HCT116 (cell line): ENCODE measurements at regions not wholly inside any gene's neighbourhood (a gene's known extent, or its start where the extent isn't known, plus 50 kb on each side); places are given as distances from the start of the nearest gene placed in this dataset.

Experiments used
- ATAC-seq: fragments of 200-7000 bp; cut with Tn5 transposase; 2 replicates; pipeline ENCODE4 v1.9.1; 2020; ENCODE audit warnings: mild to moderate bottlenecking, moderate library complexity
- BruUV-seq: library from RNA; stranded (reverse); fragments of 400-500 nt; replicated peaks from 2 replicates; lab custom pipeline; 2021; lab: Mats Ljungman, UMichigan
- CTCF ChIA-PET: fragments of 300-600 bp; sonication (Branson Sonifier 250); formaldehyde crosslinking; loops from one replicate; lab custom pipeline; 2021; ENCODE audit warnings: antibody characterized with exemption; lab: Charles Lee
- POLR2A ChIA-PET: fragments of 300-600, 350-600 bp; sonication (Branson Sonifier 250); formaldehyde crosslinking; loops from one replicate; lab custom pipeline; 2021; ENCODE audit warnings: antibody characterized with exemption; lab: Charles Lee
- RAD21 ChIA-PET, 2 experiments: fragments of 300-600 bp; sonication (Branson Sonifier 250); formaldehyde crosslinking; loops; one replicate each; lab custom pipeline; 2023; ENCODE audit warnings: low total read pairs in 2 of 2; ENCODE audit not compliant: uncharacterized antibody in 2 of 2, unreplicated experiment in 2 of 2, low non-redundant PET in 1 of 2; lab: Charles Lee
- DNase-seq: peaks from one replicate; pipeline ENCODE4 v3.0.0-alpha.2; 2010; ENCODE audit warnings: low read depth, low spot score
- H2AFZ ChIP-seq: fragments of 200-600 bp; shearing (Covaris generic), sonication (generic); 2 replicates; pipeline ENCODE4 v1.6.1; 2017; ENCODE audit warnings: low read depth, mixed run types, mixed read lengths, antibody characterized with exemption, low read length; ENCODE audit not compliant: poor library complexity, severe bottlenecking
- H3K27ac ChIP-seq: 2 replicates; pipeline ENCODE4 v1.5.1; 2012; ENCODE audit warnings: low read depth, low read length
- H3K27me3 ChIP-seq: fragments of 200-600 bp; sonication (generic); 2 replicates; pipeline ENCODE4 v1.6.1; 2016; ENCODE audit warnings: mixed run types, low read length, mixed read lengths; ENCODE audit not compliant: insufficient read depth
- H3K36me3 ChIP-seq, 2 experiments: fragments of 200-500 bp in 1 of 2; fragments of 200-600 bp in 1 of 2; sonication (Bioruptor generic) in 1 of 2; sonication (generic) in 1 of 2; 2 replicates each; pipeline versions ENCODE4 v1.5.1 to v1.6.1; 2014 to 2016; ENCODE audit warnings: low read length in 2 of 2, inconsistent platforms in 1 of 2, mixed read lengths in 1 of 2, mixed run types in 1 of 2; ENCODE audit not compliant: insufficient read depth in 2 of 2, control insufficient read depth in 1 of 2
- H3K4me1 ChIP-seq, 2 experiments: fragments of 200-600 bp in 1 of 2; sonication (generic) in 1 of 2; 2 replicates each; pipeline versions ENCODE4 v1.5.1 to v1.6.1; 2012 to 2017; ENCODE audit warnings: low read length in 2 of 2, inconsistent platforms in 1 of 2, mild to moderate bottlenecking in 1 of 2, mixed read lengths in 1 of 2, mixed run types in 1 of 2, moderate library complexity in 1 of 2; ENCODE audit not compliant: insufficient read depth in 2 of 2, control insufficient read depth in 1 of 2
- H3K4me2 ChIP-seq: fragments of 200-600 bp; sonication (generic); 2 replicates; pipeline ENCODE4 v1.6.1; 2017; ENCODE audit warnings: mixed run types, low read length, mixed read lengths
- H3K4me3 ChIP-seq, 2 experiments: fragments of 200-600 bp in 1 of 2; sonication (generic) in 1 of 2; replicated peaks in 1 of 2; 2 replicates each; pipeline ENCODE4 v1.5.1; 2011 to 2016; ENCODE audit warnings: low read length in 2 of 2, control low read depth in 1 of 2, low read depth in 1 of 2, mild to moderate bottlenecking in 1 of 2, mixed read lengths in 1 of 2, mixed run types in 1 of 2
- H3K79me2 ChIP-seq: fragments of 200-600 bp; sonication (generic); 2 replicates; pipeline ENCODE4 v1.6.1; 2017; ENCODE audit warnings: mild to moderate bottlenecking, mixed run types, low read length, moderate library complexity, mixed read lengths; ENCODE audit not compliant: insufficient read depth
- H3K9ac ChIP-seq: fragments of 200-600 bp; sonication (generic); 2 replicates; pipeline ENCODE4 v1.6.1; 2016; ENCODE audit warnings: low read length, mixed read lengths
- H3K9me2 ChIP-seq: fragments of 200-600 bp; sonication (generic), shearing (Covaris generic); 2 replicates; pipeline ENCODE4 v1.6.1; 2017; ENCODE audit warnings: mixed run types, mild to moderate bottlenecking, moderate library complexity; ENCODE audit not compliant: insufficient read depth
- H3K9me3 ChIP-seq, 2 experiments: fragments of 200-500 bp in 1 of 2; fragments of 200-600 bp in 1 of 2; sonication (Bioruptor generic) in 1 of 2; sonication (generic) in 1 of 2; 2 replicates each; pipeline ENCODE4 v1.6.1; 2014 to 2017; ENCODE audit warnings: low read length in 2 of 2, mixed read lengths in 2 of 2, inconsistent platforms in 1 of 2, low read depth in 1 of 2, mild to moderate bottlenecking in 1 of 2, mixed run types in 1 of 2, moderate library complexity in 1 of 2; ENCODE audit not compliant: control insufficient read depth in 1 of 2, insufficient read depth in 1 of 2
- H4K20me1 ChIP-seq: fragments of 200-600 bp; sonication (generic), shearing (Covaris generic); 2 replicates; pipeline ENCODE4 v1.6.1; 2017; ENCODE audit warnings: mixed run types, mild to moderate bottlenecking, moderate library complexity; ENCODE audit not compliant: insufficient read depth
- CBX3 ChIP-seq: IDR thresholded peaks from 2 replicates; pipeline ENCODE4 v1.6.1; 2012; ENCODE audit warnings: low read depth
- CEBPB ChIP-seq: IDR thresholded peaks from 2 replicates; pipeline ENCODE4 v1.6.1; 2012; ENCODE audit warnings: low read depth
- ELF1 ChIP-seq: IDR thresholded peaks from 2 replicates; pipeline ENCODE4 v1.6.1; 2012; ENCODE audit warnings: low read depth, borderline replicate concordance
- EZH2 ChIP-seq: fragments of 200-600 bp; sonication (generic); IDR thresholded peaks from 2 replicates; pipeline ENCODE4 v1.6.1; 2017; ENCODE audit warnings: antibody characterized with exemption, mixed run types
- EZH2phosphoT487 ChIP-seq: fragments of 200-600 bp; IDR thresholded peaks from 2 replicates; pipeline ENCODE4 v1.6.1; 2018; ENCODE audit warnings: antibody characterized with exemption, borderline replicate concordance
- POLR2A ChIP-seq: IDR thresholded peaks from 2 replicates; pipeline ENCODE4 v1.7.0; 2011; ENCODE audit warnings: borderline replicate concordance; ENCODE audit not compliant: insufficient read depth, insufficient read length; ENCODE audit errors: extremely low read depth
- REST ChIP-seq: IDR thresholded peaks from 2 replicates; pipeline ENCODE4 v1.6.1; 2012; ENCODE audit warnings: low read depth
- SIN3A ChIP-seq: IDR thresholded peaks from 2 replicates; pipeline ENCODE4 v1.6.1; 2012; ENCODE audit warnings: low read depth
- TCF7L2 ChIP-seq: IDR thresholded peaks from 2 replicates; pipeline ENCODE4 v1.7.0; 2011; ENCODE audit warnings: borderline replicate concordance, inconsistent platforms; ENCODE audit not compliant: insufficient read depth, insufficient read length; ENCODE audit errors: extremely low read depth
- ZBTB33 ChIP-seq: IDR thresholded peaks from 2 replicates; pipeline ENCODE4 v1.6.1; 2011; ENCODE audit warnings: mild to moderate bottlenecking, low read length, moderate library complexity; ENCODE audit not compliant: insufficient replicate concordance; ENCODE audit errors: extremely low read depth
- ZFX ChIP-seq: fragments of 450-650 bp; IDR thresholded peaks from 2 replicates; pipeline ENCODE4 v1.6.1; 2017
- intact Hi-C: fragments of 100-400 bp; cut with micrococcal nuclease; formaldehyde crosslinking; loops from 2 replicates; pipeline ENCODE4 v1.10.0; 2022

- Histone ChIP-seq H4K20me1 (no peaks in the 10 kb centered on the region), H3K9me3 (no peaks in the 10 kb centered on the region), H3K27me3 (peaks cover 7% of the 10 kb centered on the region; the same call in 1 of the 2 replicates), H3K4me1 (no peaks in the 10 kb centered on the region), H3K9ac (no peak overlapping the region), H3K27ac (no peak overlapping the region), H3K79me2 (no peaks in the 10 kb centered on the region)
- POLR2A ChIA-PET = no interaction called here
- CTCF ChIA-PET = no interaction called here
- no peak for DNase-seq
- no peak for TF ChIP-seq CBX3
- TF ChIP-seq EZH2 = no peak
- no peak for TF ChIP-seq REST
- TF ChIP-seq TCF7L2 = no peak
- no peak for TF ChIP-seq ZBTB33
- TF ChIP-seq SIN3A = no peak
- TF ChIP-seq ZFX = no peak
- TF ChIP-seq EZH2phosphoT487 = no peak
- TF ChIP-seq ELF1 = no peak
- TF ChIP-seq CEBPB = no peak
- no peak for TF ChIP-seq POLR2A
- TF ChIP-seq, all 23 proteins: peak for 0
- Histone ChIP-seq H3K36me3 (no peaks in the 10 kb centered on the region), H3K9me2 (no peaks in the 10 kb centered on the region), H3K4me2 (no peak overlapping the region), H3K4me3 (no peak overlapping the region), H2AFZ (no peak overlapping the region)
- intact Hi-C loops = no loop called here
- RAD21 ChIA-PET = no interaction called here
- no peak for ATAC-seq
- BruUV-seq = no TSS peak
Observed at GRCh38 chr15:77684341-77685081, 51.8 kb upstream of the LINGO1 start.
